GM18868 (cell line): ENCODE measurements at regions not wholly inside any gene's neighbourhood (a gene's known extent, or its start where the extent isn't known, plus 50 kb on each side); places are given as distances from the start of the nearest gene placed in this dataset.
A peak's percentile ranks its signal among the peaks of the same experiment; 100 is the strongest.

Source experiments
- ATAC-seq: cut with Tn5 transposase; IDR thresholded peaks from one replicate; pipeline ENCODE4 v1.9.1; 2021; ENCODE audit warnings: mild to moderate bottlenecking, moderate library complexity; ENCODE audit not compliant: unreplicated experiment

DNA sequence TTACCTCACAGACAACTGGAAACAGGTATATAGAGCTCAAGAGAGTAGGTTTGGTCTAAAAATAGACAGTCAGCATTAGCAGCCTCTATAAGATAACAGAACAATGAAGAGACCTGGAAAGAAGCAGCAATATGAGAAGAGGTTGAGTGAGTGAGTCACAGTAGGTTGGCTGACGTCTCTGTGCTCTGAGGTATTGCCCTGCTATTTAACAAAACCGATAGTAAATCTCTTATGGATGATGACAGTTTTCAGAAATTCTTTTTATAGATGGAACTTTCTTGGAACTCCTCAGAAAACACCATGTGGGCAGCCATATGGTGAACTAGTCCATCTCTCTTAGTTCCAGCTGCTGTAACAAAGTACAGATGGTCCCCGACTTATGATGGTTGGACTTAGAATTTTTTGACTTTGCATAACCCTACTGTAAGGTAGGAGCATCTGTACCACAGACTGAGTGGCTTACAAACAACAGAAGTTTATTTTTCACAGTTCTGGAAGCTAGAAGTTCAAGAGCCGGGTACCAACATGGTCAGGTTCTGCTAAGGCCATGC lies 123.5 kb downstream of the MBD2 start:
- no peak for ATAC-seq

DNA sequence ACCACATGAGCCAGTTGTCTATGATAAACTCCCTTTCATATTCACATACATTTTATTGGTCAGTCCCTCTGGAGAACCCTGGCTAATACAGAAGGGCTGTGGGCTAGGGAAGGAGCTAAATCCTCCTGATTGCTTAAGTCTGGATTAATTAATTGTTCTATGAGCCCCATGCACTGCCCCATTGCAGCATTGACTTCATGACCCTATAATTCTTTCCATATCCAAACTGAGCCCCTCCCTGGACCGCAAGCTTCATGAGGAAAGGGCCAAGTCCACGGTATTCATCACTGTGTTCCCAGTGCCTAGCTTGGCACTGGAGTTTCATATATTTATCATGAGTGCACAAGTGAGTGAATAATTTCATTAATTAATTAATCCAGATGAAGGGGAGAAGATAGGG lies 124.0 kb downstream of the MBD2 start:
- ATAC-seq, result no peak

DNA sequence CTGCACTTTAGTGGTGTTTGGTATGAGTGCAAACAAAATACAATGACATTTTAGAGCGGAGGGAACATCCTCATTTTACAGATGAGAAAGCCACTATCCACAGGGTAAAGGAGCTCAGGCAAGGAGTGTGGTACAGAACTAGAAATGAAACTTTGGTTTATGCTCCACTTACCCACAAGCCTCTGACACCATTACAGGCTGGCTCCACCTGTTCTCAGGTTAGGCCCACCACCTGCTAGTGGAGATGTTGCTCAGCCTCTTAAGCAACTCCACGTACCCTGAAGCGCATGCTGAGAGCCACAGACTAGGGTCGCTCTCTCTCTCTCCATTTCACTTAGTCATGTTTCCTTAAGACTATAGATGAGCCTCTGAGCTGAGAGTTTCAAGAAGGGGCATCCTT lies 130.0 kb downstream of the MBD2 start:
- ATAC-seq, result peak; percentile 67

DNA sequence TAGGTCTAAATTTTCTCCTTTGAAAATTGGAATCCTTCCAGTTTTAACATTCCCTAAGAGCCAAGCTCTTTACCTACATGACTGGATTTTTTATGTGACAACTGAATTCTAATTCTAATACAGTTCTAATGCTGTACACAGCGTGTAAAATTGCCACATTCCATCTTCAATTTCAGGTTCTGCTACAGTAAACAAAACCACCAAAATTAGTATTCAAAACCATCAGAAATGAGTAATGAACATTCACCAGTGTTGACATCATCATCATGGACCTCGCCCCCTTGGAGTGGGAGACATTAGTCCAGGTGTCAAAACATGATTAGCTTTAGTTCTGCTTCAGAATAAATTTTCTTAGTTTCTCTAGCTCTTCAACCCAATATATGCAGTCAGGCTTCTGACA lies 133.6 kb downstream of the MBD2 start:
- ATAC-seq, result no peak

DNA sequence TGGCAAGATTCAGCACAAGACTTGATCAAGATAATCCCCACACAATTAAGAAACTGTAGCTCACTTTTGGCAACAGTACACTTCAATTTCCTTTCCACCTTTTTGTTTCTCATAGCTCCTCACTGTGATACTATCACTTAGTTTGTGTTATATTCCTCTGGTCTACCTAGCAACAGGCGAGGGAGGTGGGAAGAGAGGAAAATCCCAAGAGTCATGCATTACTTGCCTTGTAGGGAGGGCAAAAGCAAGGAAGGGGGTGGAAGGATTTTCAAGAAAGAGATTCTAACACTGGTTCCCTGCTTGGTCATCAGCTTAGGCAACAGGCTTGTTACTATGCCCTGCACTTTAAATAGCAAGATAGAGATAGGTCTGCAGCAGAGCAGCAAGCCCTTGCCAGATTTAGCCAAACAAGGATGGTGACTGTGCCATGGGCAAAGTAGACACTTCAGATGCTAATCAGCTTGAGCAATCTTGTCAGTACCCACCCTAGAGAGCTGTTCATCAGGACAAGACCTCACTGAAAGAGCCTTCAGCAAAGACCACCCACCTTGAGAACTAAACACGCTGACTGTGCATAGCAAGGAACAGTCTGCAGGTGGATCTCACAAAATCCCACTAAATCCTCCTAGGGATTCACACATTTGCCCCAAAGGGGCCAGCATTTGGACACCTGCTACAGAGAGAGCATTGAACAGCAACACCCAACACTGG lies 134.6 kb downstream of the MBD2 start:
- no peak for ATAC-seq

DNA sequence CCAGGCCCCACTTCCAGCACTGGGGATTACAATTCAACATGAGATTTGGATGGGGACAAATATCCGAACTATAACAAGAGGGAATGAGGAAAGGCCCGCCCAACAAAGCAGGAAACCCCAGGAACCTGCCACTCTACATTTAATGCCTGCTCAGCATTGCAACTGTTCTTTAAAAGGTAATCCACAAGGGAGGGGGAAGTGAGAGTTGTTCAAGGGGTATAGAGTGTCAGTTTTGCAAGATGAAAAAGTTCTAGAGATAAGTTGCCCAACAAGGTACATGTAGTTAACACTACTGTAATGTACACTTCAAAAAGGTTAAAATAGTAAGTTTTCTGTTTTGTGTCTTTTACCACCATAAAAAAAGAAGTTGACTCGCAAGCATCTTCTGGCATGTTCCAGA lies 137.6 kb downstream of the MBD2 start:
- peak; percentile 59 for ATAC-seq

DNA sequence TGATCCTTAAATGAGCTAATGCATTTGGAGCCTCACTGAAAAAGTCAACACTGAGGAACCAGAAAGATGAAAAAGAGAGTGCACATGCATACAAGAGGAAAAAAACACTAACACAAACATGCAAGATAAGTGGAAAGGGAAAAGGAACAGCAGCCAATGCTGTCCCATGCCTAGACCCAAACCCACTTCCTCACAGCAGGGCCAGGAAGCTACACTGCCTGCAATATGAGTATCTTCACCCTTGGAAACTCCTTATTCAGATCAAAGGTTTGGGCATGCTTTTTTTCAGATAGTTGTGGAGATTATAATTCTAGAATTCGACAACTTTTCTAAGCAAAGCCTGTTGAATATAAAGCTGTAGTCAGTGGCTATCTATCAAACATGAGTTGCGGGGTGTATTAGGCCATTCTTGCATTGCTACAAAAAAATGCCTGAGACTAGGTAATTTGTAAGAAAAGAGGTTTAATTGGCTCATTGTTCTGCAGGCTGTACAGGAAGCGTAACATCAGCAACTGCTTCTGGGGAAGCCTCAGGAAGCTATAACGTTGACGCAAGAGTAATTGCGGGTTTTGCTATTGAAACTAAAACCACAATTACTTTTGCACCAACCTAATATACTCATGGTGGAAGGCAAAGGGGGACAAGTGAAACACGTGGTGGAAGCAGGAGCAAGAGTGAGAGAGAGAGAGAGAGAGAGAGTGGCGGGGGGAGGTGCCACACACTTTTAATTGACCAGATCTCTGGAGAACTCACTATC lies 138.2 kb downstream of the MBD2 start:
- ATAC-seq, result peak; percentile 84

DNA sequence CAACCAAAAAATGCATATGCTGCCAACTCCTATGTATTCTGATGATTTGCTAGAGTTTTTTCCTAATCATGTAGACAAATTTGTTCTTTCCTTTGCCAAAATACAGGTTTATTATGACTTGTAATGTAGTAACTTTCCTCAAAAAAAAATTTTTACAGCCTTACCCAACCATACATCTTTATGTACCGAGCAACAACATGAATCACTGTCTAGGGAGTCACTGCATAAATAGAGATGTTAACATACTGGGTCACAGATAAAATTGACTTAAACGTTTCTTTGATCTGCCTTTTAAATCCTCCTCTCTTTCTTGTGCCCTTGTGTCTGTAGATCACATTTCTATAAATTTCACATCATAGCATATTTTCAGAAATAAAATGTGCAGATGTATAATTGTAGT lies 143.6 kb downstream of the MBD2 start:
- ATAC-seq, result no peak

DNA sequence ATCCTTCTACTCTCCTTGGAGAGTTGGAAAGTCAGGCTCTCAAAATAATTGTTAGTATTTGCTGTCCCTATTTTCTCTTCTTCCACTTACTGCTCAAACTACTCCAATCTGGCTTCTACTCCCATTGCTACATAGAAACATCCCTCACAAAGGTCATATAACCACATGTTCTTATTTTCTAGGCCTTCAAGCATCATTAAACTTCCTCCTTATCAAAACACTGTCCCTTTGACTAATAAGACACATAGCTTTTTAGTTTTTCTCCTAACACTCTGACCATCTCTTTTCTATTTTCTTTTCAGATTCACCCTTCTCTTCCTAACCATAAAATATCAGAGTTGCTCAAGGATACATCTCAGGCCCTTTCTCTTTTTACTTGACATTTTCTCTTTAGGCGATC lies 148.3 kb downstream of the MBD2 start:
- ATAC-seq, result no peak

DNA sequence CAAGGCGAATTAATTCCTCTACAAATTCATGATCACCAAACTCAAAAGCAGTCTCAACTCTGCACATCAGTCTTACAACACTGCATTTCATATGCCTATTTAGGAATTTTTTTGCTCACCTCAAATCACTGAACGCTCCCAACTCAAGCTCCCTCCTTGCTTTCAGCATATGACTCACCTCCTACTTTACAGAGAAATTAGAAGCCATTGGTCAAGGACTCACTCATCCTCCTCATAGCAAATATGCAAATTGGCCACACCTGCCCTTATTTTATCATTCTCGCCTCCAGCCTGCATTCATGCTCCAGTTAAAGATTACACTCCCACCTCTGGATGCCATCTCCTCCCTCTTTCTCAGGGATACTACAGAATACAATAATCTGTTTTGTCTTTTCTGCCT lies 148.8 kb downstream of the MBD2 start:
- no peak for ATAC-seq

DNA sequence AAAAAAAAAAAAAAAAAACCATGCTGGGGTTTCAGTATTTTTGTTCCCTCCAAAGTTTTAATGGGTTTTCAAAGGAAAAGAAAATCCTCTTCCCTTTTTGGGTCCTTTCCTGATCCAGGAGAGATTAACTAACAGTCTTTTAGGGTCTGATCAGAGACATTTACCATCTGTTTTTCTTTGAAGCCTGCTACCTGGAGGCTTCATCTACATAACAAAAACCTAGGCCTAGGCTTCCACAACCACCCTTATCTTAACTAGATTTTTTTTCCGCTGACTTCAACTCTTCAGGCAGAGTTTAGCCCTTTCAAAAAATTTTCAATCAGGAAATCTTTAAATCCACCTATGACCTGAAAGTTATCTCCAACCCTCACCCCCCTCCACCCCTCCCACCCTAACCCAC lies 154.7 kb downstream of the MBD2 start:
- no peak for ATAC-seq

DNA sequence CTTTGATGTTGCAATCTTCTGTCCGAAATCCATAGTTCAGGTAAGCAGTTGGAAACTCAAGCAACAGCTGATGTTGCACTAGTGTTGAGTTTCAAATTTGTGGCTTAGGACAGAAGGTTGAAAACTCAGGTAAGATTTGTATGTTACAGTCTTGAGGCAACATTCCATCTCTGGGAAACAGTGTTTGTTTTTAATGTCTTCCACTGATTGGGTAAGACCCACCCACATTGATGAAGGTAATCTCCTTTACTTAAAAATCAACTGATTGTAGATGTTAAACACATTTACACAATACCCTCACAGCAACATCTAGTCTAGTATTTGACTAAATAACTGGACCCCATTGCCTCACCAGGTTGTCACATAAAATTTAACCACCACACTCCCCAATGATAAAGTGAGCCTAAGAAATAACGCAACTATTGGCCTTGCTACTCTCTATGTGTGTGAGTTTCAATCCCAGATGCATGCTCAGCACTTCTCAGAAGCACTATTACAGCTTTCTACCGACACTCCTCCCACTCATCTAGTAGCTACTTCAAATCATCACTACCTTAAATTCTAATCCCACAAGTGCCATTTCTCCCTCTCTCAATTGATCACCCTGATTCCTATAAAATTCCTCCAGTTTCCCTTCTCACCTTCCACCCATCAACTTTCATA lies 164.0 kb downstream of the MBD2 start:
- ATAC-seq, result no peak

DNA sequence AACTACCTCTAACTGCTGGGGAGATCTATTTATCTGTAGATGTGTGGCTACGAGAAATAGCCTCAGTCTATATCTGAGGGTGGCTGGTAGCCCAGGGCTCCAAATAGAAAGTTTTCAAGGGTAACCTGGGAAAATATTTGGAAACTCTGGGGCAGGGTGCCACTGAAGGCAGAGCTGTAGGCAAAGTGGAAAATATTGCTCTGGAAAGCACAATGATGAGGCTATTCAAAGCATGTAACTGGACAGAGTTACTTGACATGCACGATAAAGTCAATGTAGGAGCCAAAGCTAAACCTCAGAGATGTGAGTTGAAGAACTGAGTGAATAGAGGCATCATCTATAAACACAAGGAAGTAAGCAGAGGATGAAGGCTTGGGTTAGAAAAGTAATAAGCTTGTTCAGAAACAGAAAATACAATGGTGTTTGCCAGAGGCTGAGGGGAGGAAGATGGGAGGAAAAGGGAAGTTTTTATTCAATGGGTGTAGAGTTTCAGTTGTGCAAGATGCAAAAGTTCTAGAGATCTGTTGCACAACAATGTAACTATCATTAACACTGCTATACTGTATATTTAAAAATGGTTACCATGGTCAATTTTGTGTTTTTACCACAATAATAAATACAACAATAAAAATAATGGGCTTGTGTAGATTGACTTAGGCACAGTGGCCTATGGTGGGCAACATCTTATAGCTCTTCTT lies 171.6 kb downstream of the MBD2 start:
- no peak for ATAC-seq

DNA sequence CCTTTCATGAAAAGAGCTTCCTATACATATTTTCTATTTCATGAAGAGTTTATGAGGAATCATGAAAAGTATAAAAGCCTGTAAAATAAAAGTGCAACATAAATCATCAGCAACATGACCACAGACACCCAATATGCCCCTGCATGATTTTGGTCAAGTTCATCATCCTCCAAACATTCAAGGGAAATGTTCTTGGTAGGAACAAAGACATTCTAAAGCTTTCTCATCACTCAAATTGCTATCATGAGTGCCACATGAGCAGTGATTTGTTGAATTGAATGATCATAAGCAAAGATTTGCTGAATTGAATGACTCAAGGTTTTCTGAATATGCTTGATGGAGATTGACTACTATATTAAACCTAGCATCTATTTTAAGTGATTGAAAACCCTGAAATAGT lies 172.2 kb downstream of the MBD2 start:
- ATAC-seq, result no peak

DNA sequence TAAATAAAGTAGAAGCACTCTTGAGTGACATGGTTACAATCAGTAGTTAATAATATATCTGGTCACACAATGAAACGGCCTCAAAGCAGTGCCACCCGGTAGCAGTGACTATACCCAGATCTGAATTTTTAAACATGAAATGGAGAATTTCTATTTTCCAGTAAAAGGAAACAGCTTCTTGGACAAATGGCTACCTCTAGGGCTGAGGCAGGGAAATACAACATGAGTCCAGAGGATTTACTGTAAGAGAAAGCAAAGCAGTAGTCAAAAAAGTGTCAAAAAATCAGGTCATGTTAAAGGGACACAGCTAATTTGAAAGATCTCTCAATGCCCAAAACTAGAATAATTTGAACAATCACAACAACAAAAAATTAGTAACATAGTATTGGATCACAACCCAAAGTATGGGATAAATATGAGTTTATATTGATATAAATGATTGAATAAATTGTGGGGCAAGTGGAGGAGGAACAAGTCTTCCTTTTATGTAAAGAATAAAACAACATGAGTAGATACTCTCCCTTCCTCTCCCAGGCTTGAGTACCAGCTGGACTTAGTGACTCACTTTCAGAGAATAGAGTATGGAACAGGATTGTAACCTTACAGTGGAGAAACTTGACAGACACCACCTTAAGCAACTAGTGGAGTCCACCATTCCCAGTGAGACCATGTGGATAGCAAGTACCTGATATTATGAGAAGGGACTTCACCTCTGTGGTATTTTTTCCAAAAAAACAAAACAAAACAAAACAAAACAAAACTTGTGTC lies 180.8 kb downstream of the MBD2 start:
- ATAC-seq, result no peak

DNA sequence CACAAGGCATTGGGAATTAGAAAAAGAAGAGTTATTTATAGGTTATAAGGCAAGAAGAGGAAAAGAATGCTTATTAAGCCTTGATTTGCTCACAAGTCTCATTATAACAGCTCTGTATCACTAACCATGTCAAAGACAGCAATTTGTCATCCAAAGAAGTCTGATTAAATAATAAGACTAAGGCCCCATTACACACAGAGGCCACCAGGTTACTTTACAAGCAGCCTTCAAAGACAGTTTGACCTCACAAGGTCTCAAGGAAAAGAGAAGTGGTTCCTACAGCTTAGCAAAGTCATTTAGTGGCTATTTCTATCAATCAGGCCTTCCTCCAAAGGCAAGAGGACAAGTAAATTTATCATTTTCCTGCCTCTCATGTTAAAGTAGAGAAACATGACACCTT lies 188.5 kb downstream of the MBD2 start:
- ATAC-seq, result no peak

DNA sequence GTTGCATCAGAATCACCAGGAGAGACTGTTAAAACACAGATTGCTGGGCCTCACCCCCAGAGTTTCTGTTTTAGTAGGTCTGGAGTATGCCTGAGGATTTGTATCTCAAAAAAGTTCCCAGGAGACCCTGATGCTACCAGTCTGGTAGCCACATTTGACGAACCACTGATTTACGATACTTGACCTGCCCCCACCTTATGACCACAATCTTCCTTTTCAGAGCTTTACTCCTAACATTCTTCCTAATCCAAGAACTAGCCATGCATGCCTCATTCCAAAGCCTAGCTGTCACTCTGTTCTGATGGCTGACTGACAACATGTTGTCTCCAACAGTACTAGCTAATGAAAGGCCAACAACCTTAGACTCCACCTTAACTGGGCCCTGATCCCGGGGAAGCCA lies 191.4 kb downstream of the MBD2 start:
- ATAC-seq, result no peak

DNA sequence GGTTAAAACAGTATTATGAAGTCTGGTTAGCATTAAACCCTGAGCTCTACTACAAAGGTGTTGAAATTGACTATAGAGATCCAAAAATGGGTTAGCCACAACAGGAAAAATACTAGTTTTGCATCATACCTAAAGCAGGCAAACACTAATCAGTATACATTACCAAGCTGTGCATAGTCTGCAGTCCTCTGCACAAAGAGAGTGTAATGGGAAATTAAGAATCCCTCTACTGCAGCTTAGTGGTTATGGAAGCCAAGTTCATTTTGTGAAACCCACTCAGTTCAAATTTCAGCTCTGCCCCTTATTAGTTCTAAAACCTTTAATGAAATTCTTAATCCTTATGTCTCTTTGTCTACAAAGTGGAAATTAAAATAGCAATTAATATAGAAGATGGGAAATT lies 192.1 kb downstream of the MBD2 start:
- ATAC-seq, result no peak

DNA sequence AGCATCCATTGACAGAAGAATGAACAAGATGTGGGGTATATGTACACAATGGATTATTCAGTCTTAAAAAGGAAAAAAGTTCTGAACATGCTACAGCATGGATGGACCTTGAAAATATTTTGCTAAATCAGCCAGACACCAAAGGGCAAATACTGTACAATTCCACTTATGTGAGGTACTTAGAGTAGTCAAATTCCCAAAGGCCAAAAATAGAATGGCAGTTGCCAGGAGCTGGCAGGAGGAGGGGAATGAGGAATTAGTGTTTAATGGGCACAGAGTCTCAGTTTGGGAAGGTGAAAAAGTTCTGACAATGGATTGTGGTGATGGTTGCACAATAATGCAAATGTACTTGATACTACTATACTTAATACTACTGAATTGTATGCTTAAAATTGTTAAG lies 193.2 kb downstream of the MBD2 start:
- no peak for ATAC-seq

DNA sequence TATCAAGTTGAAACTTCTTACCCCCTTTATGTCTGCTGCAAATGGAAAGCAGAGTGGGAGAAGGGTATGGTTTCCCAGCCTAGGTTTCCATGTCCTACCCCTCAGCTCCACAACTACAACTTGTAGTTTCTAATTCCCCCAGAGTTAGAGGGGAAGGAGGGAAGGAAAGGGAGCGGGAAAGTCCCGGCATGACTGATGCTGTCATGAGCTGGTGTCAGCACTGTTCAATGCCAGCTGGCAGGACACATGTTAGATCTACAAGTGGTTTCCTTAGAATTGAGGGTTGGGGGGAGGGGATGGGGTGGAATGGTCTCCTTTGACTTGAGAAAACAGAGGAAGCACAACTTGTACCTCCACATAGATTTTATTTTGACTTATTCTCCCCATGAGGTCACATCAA lies 194.0 kb downstream of the MBD2 start:
- no peak for ATAC-seq

DNA sequence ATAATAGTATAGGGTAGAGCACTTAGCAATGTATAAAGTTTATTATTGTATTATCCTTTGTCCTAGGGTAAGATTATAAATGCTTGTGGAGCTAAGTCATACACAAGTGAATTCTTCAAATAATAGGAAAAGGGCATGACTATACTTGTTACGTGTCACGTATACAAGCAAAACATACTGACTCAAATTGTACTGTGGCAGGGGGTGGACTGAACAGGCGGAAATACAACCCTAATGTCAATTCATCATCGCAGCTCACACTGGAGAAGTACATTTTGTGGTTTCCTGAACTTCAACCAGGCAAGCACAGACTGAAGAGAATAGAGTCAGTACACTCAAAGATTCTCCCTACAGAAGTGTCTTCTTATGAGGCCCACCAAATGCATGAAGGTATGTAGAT lies 201.0 kb downstream of the MBD2 start:
- ATAC-seq, result no peak
